GM12873 (cell line): ENCODE measurements at regions not wholly inside any gene's neighbourhood (a gene's known extent, or its start where the extent isn't known, plus 50 kb on each side); places are given as distances from the start of the nearest gene placed in this dataset.

Experiments used
- CTCF ChIP-seq: IDR thresholded peaks from 2 replicates; pipeline ENCODE4 v1.5.1; 2012; ENCODE audit warnings: low read depth, mild to moderate bottlenecking, moderate library complexity, low read length, control low read depth; ENCODE audit not compliant: insufficient read depth; ENCODE audit errors: missing control alignments

- TF ChIP-seq CTCF = no peak
Measured at GRCh38 chr20:11277858-11278257, 604.1 kb upstream of the JAG1 start.

GRCh38 chr20:11278461-11278860, 604.7 kb upstream of the JAG1 start:
- TF ChIP-seq CTCF = no peak

- no peak for TF ChIP-seq CTCF
Measured at GRCh38 chr20:11281240-11281639, 607.4 kb upstream of the JAG1 start.

- TF ChIP-seq CTCF = no peak
Measured at GRCh38 chr20:11281768-11282167, 608.0 kb upstream of the JAG1 start.

GRCh38 chr20:11287126-11287525, 613.3 kb upstream of the JAG1 start:
- TF ChIP-seq CTCF = no peak

- TF ChIP-seq CTCF = no peak
Measured at GRCh38 chr20:11296221-11296620, 621.5 kb upstream of the BTBD3 start.

GRCh38 chr20:11296951-11297350, 620.7 kb upstream of the BTBD3 start:
- TF ChIP-seq CTCF = no peak
